ENCODE measurements at regions not wholly inside any gene's neighbourhood (a gene's known extent, or its start where the extent isn't known, plus 50 kb on each side); places are given as distances from the start of the nearest gene placed in this dataset.

DNA sequence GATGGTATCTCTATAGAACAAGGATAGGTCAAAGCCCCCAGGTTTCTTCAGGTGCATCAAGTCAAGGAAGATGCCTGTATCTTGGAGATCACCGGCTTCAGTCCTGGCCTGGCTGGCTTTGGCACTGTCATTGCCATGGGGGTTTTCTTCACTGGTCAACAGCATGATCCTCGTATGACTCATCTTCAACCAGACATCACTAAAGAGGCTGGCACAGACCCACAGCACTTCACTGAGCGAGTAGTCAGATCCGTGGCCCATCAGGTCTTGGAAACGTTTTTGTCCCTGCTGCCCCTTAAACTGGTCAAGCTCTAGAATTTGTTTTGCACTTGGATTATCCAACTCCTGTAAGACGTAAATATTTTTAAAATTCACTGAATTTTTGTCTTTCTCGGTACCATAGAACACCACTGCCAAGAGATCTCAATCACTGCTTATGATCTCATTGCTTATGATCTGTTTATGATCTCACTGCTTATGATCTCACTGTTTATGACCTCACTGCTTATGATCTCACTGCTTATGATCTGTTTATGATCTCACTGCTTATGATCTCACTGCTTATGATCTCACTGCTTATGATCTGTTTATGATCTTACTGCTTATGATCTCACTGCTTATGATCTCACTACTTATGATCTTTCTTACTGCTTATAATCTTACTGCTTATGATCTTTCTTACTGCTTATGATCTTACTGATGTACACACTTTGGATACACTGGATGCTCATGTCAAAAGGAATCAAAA is 135.2 kb downstream of the CYP26A1 start:
- TF ChIP-seq GLI4 (tag by site-specific recombination; IDR thresholded peaks at IDR 0.05) (peak; percentile 85; the same call in 1 of the 2 replicates), YY1 (tag by site-specific recombination; IDR thresholded peaks at IDR 0.05) (no peak), ZNF350 (tag by site-specific recombination; IDR thresholded peaks at IDR 0.05) (no peak), ZNF610 (tag by site-specific recombination; IDR thresholded peaks at IDR 0.05; ENCODE audit: borderline replicate concordance) (no peak), TCF7L2 (IDR thresholded peaks at IDR 0.05; ENCODE audit: borderline replicate concordance, low read depth, low read length) (no peak), ZNF341 (tag by site-specific recombination; IDR thresholded peaks at IDR 0.05; ENCODE audit: low read depth) (no peak), ZNF157 (tag by site-specific recombination; IDR thresholded peaks at IDR 0.05) (no peak; the same call in 1 of the 2 replicates), ZNF558 (tag by site-specific recombination; IDR thresholded peaks at IDR 0.05) (peak; percentile 99), ZNF416 (tag by site-specific recombination; IDR thresholded peaks at IDR 0.05) (peak; percentile 89; the same call in 1 of the 2 replicates)
- TF ChIP-seq, protein P1, sequence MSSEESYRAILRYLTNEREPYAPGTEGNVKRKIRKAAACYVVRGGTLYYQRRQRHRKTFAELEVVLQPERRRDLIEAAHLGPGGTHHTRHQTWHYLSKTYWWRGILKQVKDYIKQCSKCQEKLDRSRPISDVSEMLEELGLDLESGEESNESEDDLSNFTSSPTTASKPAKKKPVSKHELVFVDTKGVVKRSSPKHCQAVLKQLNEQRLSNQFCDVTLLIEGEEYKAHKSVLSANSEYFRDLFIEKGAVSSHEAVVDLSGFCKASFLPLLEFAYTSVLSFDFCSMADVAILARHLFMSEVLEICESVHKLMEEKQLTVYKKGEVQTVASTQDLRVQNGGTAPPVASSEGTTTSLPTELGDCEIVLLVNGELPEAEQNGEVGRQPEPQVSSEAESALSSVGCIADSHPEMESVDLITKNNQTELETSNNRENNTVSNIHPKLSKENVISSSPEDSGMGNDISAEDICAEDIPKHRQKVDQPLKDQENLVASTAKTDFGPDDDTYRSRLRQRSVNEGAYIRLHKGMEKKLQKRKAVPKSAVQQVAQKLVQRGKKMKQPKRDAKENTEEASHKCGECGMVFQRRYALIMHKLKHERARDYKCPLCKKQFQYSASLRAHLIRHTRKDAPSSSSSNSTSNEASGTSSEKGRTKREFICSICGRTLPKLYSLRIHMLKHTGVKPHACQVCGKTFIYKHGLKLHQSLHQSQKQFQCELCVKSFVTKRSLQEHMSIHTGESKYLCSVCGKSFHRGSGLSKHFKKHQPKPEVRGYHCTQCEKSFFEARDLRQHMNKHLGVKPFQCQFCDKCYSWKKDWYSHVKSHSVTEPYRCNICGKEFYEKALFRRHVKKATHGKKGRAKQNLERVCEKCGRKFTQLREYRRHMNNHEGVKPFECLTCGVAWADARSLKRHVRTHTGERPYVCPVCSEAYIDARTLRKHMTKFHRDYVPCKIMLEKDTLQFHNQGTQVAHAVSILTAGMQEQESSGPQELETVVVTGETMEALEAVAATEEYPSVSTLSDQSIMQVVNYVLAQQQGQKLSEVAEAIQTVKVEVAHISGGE (tag by site-specific recombination; conservative IDR thresholded peaks at IDR 0.05; ENCODE audit: low read depth): no peak
- TF ChIP-seq, protein P2, sequence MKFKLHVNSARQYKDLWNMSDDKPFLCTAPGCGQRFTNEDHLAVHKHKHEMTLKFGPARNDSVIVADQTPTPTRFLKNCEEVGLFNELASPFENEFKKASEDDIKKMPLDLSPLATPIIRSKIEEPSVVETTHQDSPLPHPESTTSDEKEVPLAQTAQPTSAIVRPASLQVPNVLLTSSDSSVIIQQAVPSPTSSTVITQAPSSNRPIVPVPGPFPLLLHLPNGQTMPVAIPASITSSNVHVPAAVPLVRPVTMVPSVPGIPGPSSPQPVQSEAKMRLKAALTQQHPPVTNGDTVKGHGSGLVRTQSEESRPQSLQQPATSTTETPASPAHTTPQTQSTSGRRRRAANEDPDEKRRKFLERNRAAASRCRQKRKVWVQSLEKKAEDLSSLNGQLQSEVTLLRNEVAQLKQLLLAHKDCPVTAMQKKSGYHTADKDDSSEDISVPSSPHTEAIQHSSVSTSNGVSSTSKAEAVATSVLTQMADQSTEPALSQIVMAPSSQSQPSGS (tag by site-specific recombination; IDR thresholded peaks at IDR 0.05; ENCODE audit: low read depth): peak; percentile 100
- TF ChIP-seq, protein P3, sequence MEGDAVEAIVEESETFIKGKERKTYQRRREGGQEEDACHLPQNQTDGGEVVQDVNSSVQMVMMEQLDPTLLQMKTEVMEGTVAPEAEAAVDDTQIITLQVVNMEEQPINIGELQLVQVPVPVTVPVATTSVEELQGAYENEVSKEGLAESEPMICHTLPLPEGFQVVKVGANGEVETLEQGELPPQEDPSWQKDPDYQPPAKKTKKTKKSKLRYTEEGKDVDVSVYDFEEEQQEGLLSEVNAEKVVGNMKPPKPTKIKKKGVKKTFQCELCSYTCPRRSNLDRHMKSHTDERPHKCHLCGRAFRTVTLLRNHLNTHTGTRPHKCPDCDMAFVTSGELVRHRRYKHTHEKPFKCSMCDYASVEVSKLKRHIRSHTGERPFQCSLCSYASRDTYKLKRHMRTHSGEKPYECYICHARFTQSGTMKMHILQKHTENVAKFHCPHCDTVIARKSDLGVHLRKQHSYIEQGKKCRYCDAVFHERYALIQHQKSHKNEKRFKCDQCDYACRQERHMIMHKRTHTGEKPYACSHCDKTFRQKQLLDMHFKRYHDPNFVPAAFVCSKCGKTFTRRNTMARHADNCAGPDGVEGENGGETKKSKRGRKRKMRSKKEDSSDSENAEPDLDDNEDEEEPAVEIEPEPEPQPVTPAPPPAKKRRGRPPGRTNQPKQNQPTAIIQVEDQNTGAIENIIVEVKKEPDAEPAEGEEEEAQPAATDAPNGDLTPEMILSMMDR (tag by site-specific recombination; IDR thresholded peaks at IDR 0.05): no peak
- TF ChIP-seq, protein P4, sequence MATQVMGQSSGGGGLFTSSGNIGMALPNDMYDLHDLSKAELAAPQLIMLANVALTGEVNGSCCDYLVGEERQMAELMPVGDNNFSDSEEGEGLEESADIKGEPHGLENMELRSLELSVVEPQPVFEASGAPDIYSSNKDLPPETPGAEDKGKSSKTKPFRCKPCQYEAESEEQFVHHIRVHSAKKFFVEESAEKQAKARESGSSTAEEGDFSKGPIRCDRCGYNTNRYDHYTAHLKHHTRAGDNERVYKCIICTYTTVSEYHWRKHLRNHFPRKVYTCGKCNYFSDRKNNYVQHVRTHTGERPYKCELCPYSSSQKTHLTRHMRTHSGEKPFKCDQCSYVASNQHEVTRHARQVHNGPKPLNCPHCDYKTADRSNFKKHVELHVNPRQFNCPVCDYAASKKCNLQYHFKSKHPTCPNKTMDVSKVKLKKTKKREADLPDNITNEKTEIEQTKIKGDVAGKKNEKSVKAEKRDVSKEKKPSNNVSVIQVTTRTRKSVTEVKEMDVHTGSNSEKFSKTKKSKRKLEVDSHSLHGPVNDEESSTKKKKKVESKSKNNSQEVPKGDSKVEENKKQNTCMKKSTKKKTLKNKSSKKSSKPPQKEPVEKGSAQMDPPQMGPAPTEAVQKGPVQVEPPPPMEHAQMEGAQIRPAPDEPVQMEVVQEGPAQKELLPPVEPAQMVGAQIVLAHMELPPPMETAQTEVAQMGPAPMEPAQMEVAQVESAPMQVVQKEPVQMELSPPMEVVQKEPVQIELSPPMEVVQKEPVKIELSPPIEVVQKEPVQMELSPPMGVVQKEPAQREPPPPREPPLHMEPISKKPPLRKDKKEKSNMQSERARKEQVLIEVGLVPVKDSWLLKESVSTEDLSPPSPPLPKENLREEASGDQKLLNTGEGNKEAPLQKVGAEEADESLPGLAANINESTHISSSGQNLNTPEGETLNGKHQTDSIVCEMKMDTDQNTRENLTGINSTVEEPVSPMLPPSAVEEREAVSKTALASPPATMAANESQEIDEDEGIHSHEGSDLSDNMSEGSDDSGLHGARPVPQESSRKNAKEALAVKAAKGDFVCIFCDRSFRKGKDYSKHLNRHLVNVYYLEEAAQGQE (tag by site-specific recombination; IDR thresholded peaks at IDR 0.05): no peak
- TF ChIP-seq, protein P5, sequence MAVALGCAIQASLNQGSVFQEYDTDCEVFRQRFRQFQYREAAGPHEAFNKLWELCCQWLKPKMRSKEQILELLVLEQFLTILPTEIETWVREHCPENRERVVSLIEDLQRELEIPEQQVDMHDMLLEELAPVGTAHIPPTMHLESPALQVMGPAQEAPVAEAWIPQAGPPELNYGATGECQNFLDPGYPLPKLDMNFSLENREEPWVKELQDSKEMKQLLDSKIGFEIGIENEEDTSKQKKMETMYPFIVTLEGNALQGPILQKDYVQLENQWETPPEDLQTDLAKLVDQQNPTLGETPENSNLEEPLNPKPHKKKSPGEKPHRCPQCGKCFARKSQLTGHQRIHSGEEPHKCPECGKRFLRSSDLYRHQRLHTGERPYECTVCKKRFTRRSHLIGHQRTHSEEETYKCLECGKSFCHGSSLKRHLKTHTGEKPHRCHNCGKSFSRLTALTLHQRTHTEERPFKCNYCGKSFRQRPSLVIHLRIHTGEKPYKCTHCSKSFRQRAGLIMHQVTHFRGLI (tag by site-specific recombination; IDR thresholded peaks at IDR 0.05): peak; percentile 45; the same call in 1 of the 2 replicates
